Fibroblast of the aortic adventitia (primary cell): ENCODE measurements at regions not wholly inside any gene's neighbourhood (a gene's known extent, or its start where the extent isn't known, plus 50 kb on each side); places are given as distances from the start of the nearest gene placed in this dataset.

Source experiments
- DNase-seq: peaks from one replicate; pipeline ENCODE4 v3.0.0-alpha.2; 2010; ENCODE audit warnings: low read depth
- H3K4me3 ChIP-seq: 2 replicates; pipeline ENCODE4 v1.5.1; 2011; ENCODE audit warnings: low read depth, mild to moderate bottlenecking, control low read depth, low read length, moderate library complexity
- CTCF ChIP-seq: IDR thresholded peaks from 2 replicates; pipeline ENCODE4 v1.5.1; 2011; ENCODE audit warnings: mild to moderate bottlenecking, low read length, control low read depth, inconsistent platforms; ENCODE audit not compliant: insufficient read depth

GRCh38 chr5:173456751-173457171 is 128.5 kb upstream of the STC2 start:
- TF ChIP-seq CTCF: no peak
- no peak for DNase-seq

GRCh38 chr5:173456181-173456580 is 128.0 kb upstream of the STC2 start:
- no peak for TF ChIP-seq CTCF
- H3K4me3 ChIP-seq: no peak overlapping the region

More at GRCh38 chr5:173456751-173457171, 128.5 kb upstream of the STC2 start:
- no peak overlapping the region for H3K4me3 ChIP-seq

GRCh38 chr5:173455599-173455957 is 127.4 kb upstream of the STC2 start:
- no peak for TF ChIP-seq CTCF

More at GRCh38 chr5:173456181-173456580, 128.0 kb upstream of the STC2 start:
- no peak for DNase-seq

GRCh38 chr5:173454736-173455598 is 126.8 kb upstream of the STC2 start:
- no peak for TF ChIP-seq CTCF
- no peak overlapping the region for H3K4me3 ChIP-seq
- peak; percentile 100 for DNase-seq

More at GRCh38 chr5:173455599-173455957, 127.4 kb upstream of the STC2 start:
- no peak overlapping the region for H3K4me3 ChIP-seq
- no peak for DNase-seq

- peak; percentile 91 for DNase-seq
- H3K4me3 ChIP-seq: no peak overlapping the region
- no peak for TF ChIP-seq CTCF
These were observed 126.1 kb upstream of the STC2 start for GRCh38 chr5:173454361-173454735.

- no peak overlapping the region for H3K4me3 ChIP-seq
- no peak for DNase-seq
- no peak for TF ChIP-seq CTCF
These were observed 125.0 kb upstream of the STC2 start for GRCh38 chr5:173453167-173453566.
